DOHH2 (cell line): ENCODE measurements at regions not wholly inside any gene's neighbourhood (a gene's known extent, or its start where the extent isn't known, plus 50 kb on each side); places are given as distances from the start of the nearest gene placed in this dataset.

Experiments used
- EZH2phosphoT487 ChIP-seq: fragments of 200-600 bp; sonication (generic); IDR thresholded peaks from 2 replicates; pipeline ENCODE4 v1.6.1; 2017; ENCODE audit warnings: borderline replicate concordance, mild to moderate bottlenecking, antibody characterized with exemption, low read length, moderate library complexity, mixed read lengths
- TF ChIP-seq, protein P1 (sequence below): fragments of 200-600 bp; sonication (generic); IDR thresholded peaks from one replicate; pipeline ENCODE4 v1.5.1; 2014; ENCODE audit warnings: antibody characterized with exemption, mild to moderate bottlenecking, low read depth, low read length; ENCODE audit not compliant: poor library complexity, severe bottlenecking

DNA sequence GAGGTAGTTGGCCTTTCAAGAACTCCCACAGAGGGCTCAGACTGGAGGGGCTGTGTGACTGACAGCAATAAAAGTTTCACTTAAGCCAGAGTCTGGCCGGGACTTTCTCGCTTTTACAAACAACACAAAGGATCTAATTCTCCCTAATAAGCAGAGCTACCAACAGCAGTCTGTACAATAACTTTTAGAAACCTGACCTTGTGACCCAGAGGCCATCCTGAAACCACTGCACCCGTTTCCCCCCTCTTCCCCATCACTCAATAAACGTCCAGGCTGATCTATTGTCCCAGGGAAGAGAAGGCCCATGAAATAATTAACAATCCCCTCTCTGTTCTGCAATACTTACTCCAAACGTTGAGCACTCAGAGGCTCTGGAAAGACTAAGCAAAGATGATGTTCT is 442.4 kb downstream of the ZIC3 start:
- TF ChIP-seq, protein P1, sequence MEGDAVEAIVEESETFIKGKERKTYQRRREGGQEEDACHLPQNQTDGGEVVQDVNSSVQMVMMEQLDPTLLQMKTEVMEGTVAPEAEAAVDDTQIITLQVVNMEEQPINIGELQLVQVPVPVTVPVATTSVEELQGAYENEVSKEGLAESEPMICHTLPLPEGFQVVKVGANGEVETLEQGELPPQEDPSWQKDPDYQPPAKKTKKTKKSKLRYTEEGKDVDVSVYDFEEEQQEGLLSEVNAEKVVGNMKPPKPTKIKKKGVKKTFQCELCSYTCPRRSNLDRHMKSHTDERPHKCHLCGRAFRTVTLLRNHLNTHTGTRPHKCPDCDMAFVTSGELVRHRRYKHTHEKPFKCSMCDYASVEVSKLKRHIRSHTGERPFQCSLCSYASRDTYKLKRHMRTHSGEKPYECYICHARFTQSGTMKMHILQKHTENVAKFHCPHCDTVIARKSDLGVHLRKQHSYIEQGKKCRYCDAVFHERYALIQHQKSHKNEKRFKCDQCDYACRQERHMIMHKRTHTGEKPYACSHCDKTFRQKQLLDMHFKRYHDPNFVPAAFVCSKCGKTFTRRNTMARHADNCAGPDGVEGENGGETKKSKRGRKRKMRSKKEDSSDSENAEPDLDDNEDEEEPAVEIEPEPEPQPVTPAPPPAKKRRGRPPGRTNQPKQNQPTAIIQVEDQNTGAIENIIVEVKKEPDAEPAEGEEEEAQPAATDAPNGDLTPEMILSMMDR, result no peak
- no peak for TF ChIP-seq EZH2phosphoT487
